ENCODE measurements at regions not wholly inside any gene's neighbourhood (a gene's known extent, or its start where the extent isn't known, plus 50 kb on each side); places are given as distances from the start of the nearest gene placed in this dataset.

DNA sequence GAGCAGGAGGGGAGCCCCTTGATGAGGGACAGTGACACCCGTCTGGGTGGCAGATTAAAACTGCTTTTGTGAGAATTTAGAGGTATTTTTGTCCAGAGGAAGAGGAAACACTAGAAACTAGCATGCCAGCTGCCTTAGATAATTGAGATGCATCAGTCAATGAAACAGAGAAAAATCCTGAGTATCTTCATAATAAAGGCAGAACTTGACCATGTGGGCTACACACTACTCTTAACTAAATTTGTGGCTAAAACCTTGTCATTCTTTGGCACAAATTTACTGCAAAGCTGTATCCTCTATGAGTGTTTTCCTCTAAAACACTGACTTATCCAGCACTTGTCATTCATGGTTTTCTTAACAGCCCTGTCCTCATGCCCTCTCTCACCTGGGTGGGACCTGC, 259.7 kb upstream of the TPM1 start:
- TF ChIP-seq EZH2 (IDR thresholded peaks at IDR 0.05; ENCODE audit: low read depth) (no peak), CTCF (conservative IDR thresholded peaks at IDR 0.05) (no peak)
